ENCODE measurements at regions not wholly inside any gene's neighbourhood (a gene's known extent, or its start where the extent isn't known, plus 50 kb on each side); places are given as distances from the start of the nearest gene placed in this dataset.

- no peak for TF ChIP-seq FOXA1 (IDR thresholded peaks at IDR 0.05)
- TF ChIP-seq SUZ12 (IDR thresholded peaks at IDR 0.05): no peak
- no peak for TF ChIP-seq SP1 (IDR thresholded peaks at IDR 0.05)
- no peak for TF ChIP-seq FOXM1 (IDR thresholded peaks at IDR 0.05; ENCODE audit: borderline replicate concordance)
- TF ChIP-seq FOXK2 (IDR thresholded peaks at IDR 0.05): no peak
- no peak for TF ChIP-seq ELF4 (IDR thresholded peaks at IDR 0.05)
- TF ChIP-seq LEF1 (IDR thresholded peaks at IDR 0.05; ENCODE audit: borderline replicate concordance): no peak
Observed at GRCh38 chr13:82912564-82912963, 969.7 kb downstream of the SLITRK1 start.
